Peyer's patch (tissue), 4 donors: ENCODE measurements at regions not wholly inside any gene's neighbourhood (a gene's known extent, or its start where the extent isn't known, plus 50 kb on each side); places are given as distances from the start of the nearest gene placed in this dataset.

Experiments used
- POLR2A ChIP-seq, 2 donors: fragments of 450-650 bp; IDR thresholded peaks; one replicate each; pipeline ENCODE4 v1.5.1; 2017; ENCODE audit warnings: antibody characterized with exemption in 2 of 2, mild to moderate bottlenecking in 2 of 2, moderate library complexity in 2 of 2
- TF ChIP-seq, protein P1 (sequence below), 6 experiments: fragments of 450-650 bp in 4 of 6; fragments of 200-600 bp in 2 of 6; sonication (generic) in 1 of 6; IDR thresholded peaks; one replicate each; pipeline ENCODE4 v1.5.1; 2017 to 2019; ENCODE audit warnings: antibody characterized with exemption in 6 of 6, mild to moderate bottlenecking in 3 of 6, moderate library complexity in 1 of 6

DNA sequence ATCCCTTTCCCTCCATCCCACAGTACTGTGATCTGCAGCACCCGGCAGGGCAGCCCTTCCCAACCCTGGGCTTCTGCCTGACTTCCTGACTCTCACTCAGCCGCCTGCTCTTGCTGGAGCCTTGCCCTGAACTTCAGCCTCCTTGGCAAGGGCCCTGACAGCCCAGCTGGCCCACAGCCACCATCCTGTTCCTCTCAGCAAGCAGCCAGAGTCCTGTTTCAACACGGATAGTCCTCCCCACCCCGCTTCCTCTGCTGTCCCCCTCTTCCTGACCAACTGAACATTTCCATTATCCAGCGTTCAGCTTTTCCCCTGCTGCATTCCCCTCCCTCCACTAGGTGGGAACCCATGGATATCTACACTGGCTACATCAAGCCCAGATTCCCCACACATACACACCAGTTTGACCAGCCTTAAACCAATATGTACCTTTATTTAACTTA lies 74.0 kb upstream of the MDM1 start:
- TF ChIP-seq, protein P1, sequence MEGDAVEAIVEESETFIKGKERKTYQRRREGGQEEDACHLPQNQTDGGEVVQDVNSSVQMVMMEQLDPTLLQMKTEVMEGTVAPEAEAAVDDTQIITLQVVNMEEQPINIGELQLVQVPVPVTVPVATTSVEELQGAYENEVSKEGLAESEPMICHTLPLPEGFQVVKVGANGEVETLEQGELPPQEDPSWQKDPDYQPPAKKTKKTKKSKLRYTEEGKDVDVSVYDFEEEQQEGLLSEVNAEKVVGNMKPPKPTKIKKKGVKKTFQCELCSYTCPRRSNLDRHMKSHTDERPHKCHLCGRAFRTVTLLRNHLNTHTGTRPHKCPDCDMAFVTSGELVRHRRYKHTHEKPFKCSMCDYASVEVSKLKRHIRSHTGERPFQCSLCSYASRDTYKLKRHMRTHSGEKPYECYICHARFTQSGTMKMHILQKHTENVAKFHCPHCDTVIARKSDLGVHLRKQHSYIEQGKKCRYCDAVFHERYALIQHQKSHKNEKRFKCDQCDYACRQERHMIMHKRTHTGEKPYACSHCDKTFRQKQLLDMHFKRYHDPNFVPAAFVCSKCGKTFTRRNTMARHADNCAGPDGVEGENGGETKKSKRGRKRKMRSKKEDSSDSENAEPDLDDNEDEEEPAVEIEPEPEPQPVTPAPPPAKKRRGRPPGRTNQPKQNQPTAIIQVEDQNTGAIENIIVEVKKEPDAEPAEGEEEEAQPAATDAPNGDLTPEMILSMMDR (IDR thresholded peaks at IDR 0.05): peak in 3 of 6 experiments; percentile 21 to 45 (median 34)
- TF ChIP-seq POLR2A (IDR thresholded peaks at IDR 0.05): no peak
